ENCODE measurements at regions not wholly inside any gene's neighbourhood (a gene's known extent, or its start where the extent isn't known, plus 50 kb on each side); places are given as distances from the start of the nearest gene placed in this dataset.
A peak's percentile ranks its signal among the peaks of the same experiment; 100 is the strongest.

DNA sequence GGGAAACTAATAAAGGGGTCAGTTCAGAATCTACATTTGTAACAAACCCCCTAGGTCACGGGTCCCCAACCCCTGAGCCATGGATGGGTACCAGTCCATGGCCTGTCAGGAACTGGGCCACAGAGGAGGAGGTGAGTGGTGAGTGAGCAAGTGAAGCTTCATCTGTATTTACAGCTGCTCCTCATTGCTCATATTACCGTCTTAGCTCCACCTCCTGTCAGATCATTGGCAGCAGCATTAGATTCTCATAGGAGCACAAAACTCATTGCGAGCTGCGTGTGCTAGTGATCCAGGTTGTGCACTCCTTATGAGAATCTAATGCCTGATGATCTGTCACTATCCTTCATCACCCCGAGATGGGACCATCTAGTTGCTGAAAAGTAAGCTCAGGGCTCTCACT, 88.4 kb upstream of the MPP7 start:
- ChIA-PET CTCF (no interaction called here), POLR2A (no interaction called here)
- intact Hi-C loops (cut with DNase I, micrococcal nuclease), result loop anchor here (5.0 to 10.0 kb wide), 4 partner anchors 609 to 944 kb away; no protein-coding TSS in a partner anchor
- Mint-ChIP-seq H3K4me1 (ENCODE audit: low read depth) (peaks cover 15% of the 10 kb centered on the region), H3K4me3 (no peak overlapping the region), H3K36me3 (ENCODE audit: low read depth) (no peaks in the 10 kb centered on the region), H3K9me3 (no peaks in the 10 kb centered on the region), H3K27ac (no peak overlapping the region), H3K27me3 (peaks cover 11% of the 10 kb centered on the region)
- no peak for ATAC-seq (ENCODE audit: poor library complexity)
- Histone ChIP-seq H3K4me1 (ENCODE audit: insufficient read depth, low read length) (peaks cover 8% of the 10 kb centered on the region), H3K9me3 (ENCODE audit: control insufficient read depth in 1 of 2, insufficient read depth in 1 of 2, low read length in 2 of 2) (no peaks in the 10 kb centered on the region), H3K36me3 (ENCODE audit: insufficient read depth, low read length) (no peaks in the 10 kb centered on the region), H3K27me3 (ENCODE audit: control insufficient read depth in 1 of 2, insufficient read depth in 2 of 2, low read length in 2 of 2) (no peaks in the 10 kb centered on the region), H3K4me3 (ENCODE audit: low read length) (no peak overlapping the region), H3K27ac (ENCODE audit: low read depth in 1 of 2, low read length in 2 of 2) (no peak overlapping the region)
- no peak for TF ChIP-seq CTCF (IDR thresholded peaks at IDR 0.05)
- no peak for DNase-seq

DNA sequence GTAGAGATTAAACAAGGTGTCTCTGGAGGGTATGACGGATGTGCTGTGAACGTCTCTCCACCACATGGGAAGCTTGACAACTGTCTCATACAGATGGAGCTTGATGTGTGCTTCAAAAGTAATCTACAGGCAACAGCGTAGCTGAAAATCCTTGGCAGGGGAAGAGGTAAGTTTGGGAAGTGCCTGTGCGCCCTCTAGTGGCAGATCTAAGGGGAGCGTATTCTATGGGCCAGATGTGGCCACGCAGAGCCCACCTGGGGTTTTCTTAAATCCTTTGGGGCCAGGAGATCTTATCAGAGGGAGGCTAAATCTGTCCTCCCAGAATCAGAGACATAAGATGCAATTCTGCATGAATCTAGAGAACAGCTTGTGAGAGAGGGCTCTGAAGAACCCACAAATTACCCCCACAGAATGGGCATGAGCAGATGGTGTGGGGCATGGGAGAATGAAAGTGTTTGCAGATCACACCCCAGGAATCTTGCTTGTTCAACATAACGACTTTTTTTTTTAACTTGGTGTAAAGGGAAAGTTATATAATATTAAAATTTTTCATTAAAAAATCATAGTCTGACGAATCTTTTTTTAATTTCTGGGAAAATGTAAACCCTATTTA, 91.2 kb upstream of the MPP7 start:
- peaks cover 6% of the 10 kb centered on the region for H3K27me3 Mint-ChIP-seq

DNA sequence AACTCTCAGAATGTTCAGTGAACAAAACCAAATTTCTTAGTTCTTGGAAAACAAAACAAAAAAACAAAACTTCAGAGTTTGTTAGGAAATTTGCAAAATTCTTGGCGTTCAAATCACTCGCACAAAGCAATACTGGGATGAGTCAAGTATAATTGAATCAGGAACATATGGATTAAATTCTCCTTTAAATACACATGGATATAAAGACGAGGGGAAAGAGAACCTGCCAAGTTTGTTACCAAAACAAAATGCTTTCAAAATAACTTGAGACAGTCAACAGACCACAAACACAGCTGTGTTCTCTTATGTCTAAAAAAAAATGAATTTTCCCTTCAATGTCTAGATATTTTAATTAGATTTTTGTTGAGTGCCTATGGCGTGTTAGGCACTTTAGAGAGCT, 93.5 kb upstream of the MPP7 start:
- intact Hi-C loops (cut with DNase I, micrococcal nuclease), result loop anchor here in 1 of 2 experiments (10.0 kb wide), 1 partner anchor 742 kb away; no protein-coding TSS in a partner anchor
- Histone ChIP-seq H3K4me1 (ENCODE audit: insufficient read depth, low read length) (peaks cover 5% of the 10 kb centered on the region), H3K27ac (ENCODE audit: low read depth in 1 of 2, low read length in 2 of 2) (no peak overlapping the region), H3K27me3 (ENCODE audit: control insufficient read depth in 1 of 2, insufficient read depth in 2 of 2, low read length in 2 of 2) (no peaks in the 10 kb centered on the region), H3K36me3 (ENCODE audit: insufficient read depth, low read length) (no peaks in the 10 kb centered on the region), H3K9me3 (ENCODE audit: control insufficient read depth in 1 of 2, insufficient read depth in 1 of 2, low read length in 2 of 2) (no peaks in the 10 kb centered on the region), H3K4me3 (ENCODE audit: low read length) (no peak overlapping the region)
- no peak for DNase-seq
- CTCF ChIA-PET, result no interaction called here
- POLR2A ChIA-PET, result no interaction called here
- Mint-ChIP-seq H3K4me3 (no peak overlapping the region), H3K4me1 (ENCODE audit: low read depth) (peaks cover 6% of the 10 kb centered on the region), H3K27me3 (peaks cover 6% of the 10 kb centered on the region), H3K9me3 (no peaks in the 10 kb centered on the region), H3K27ac (no peak overlapping the region), H3K36me3 (ENCODE audit: low read depth) (no peaks in the 10 kb centered on the region)
- TF ChIP-seq CTCF (IDR thresholded peaks at IDR 0.05), result no peak
- ATAC-seq (ENCODE audit: poor library complexity), result no peak

More for the DNA sequence above, 91.2 kb upstream of the MPP7 start:
- H3K4me3 ChIP-seq (ENCODE audit: low read length), result no peak overlapping the region
- Mint-ChIP-seq H3K36me3 (ENCODE audit: low read depth) (no peaks in the 10 kb centered on the region), H3K4me1 (ENCODE audit: low read depth) (peaks cover 6% of the 10 kb centered on the region), H3K27ac (no peak overlapping the region), H3K9me3 (no peaks in the 10 kb centered on the region), H3K4me3 (no peak overlapping the region)
- peak; percentile 45 to 85 (median 54) for DNase-seq
- CTCF ChIA-PET, result interaction anchor here (0.6 to 1.9 kb wide), 19 partner anchors 9 to 303 kb away, joined by 3 to 13 read pairs (median 3); partner anchors contain the start of gene MPP7
- no peaks in the 10 kb centered on the region for H3K36me3 ChIP-seq (ENCODE audit: insufficient read depth, low read length)
- H3K27me3 ChIP-seq (ENCODE audit: control insufficient read depth in 1 of 2, insufficient read depth in 2 of 2, low read length in 2 of 2), result no peaks in the 10 kb centered on the region
- intact Hi-C loops (cut with DNase I, micrococcal nuclease), result loop anchor here (5.0 to 10.0 kb wide), 4 partner anchors 612 to 947 kb away; no protein-coding TSS in a partner anchor
- peak; percentile 91 for TF ChIP-seq CTCF (IDR thresholded peaks at IDR 0.05)
- H3K4me1 ChIP-seq (ENCODE audit: insufficient read depth, low read length), result peaks cover 5% of the 10 kb centered on the region
- POLR2A ChIA-PET, result interaction anchor here (0.6 to 1.7 kb wide), 3 partner anchors 12 to 890 kb away, joined by 3 to 11 read pairs (median 4); partner anchors contain the start of genes MPP7 and RAB18
- no peak overlapping the region for H3K27ac ChIP-seq (ENCODE audit: low read depth in 1 of 2, low read length in 2 of 2)
- peak; percentile 80 for ATAC-seq (ENCODE audit: poor library complexity)
- no peaks in the 10 kb centered on the region for H3K9me3 ChIP-seq (ENCODE audit: control insufficient read depth in 1 of 2, insufficient read depth in 1 of 2, low read length in 2 of 2)

Data from CD4-positive, alpha-beta T cell (primary cell).